Vagina (tissue), 2 donors: ENCODE measurements at regions not wholly inside any gene's neighbourhood (a gene's known extent, or its start where the extent isn't known, plus 50 kb on each side); places are given as distances from the start of the nearest gene placed in this dataset.

Source experiments
- DNase-seq, 2 donors: peaks; one replicate each; pipeline ENCODE4 v3.0.0-alpha.2; 2017; ENCODE audit errors: extremely low spot score in 2 of 2
- H3K27ac ChIP-seq: fragments of 200-600 bp; sonication (generic); one replicate; pipeline ENCODE4 v1.5.1; 2019
- H3K27me3 ChIP-seq: fragments of 200-600 bp; sonication (generic); one replicate; pipeline ENCODE4 v1.5.1; 2019
- H3K36me3 ChIP-seq, 2 donors: fragments of 200-600 bp; sonication (generic); one replicate each; pipeline ENCODE4 v1.5.1; 2017 to 2019
- H3K4me1 ChIP-seq: fragments of 200-600 bp; sonication (generic); one replicate; pipeline ENCODE4 v1.5.1; 2019
- H3K4me3 ChIP-seq, 2 donors: fragments of 200-600 bp; sonication (generic); 1 replicate in 1 of 2; 2 replicates in 1 of 2; pipeline ENCODE4 v1.5.1; 2016 to 2019
- H3K9me3 ChIP-seq: fragments of 200-600 bp; sonication (generic); one replicate; pipeline ENCODE4 v1.5.1; 2019
- CTCF ChIP-seq, 3 experiments: fragments of 450-650 bp in 2 of 3; fragments of 200-600 bp in 1 of 3; sonication (generic) in 1 of 3; IDR thresholded peaks; one replicate each; pipeline ENCODE4 v1.5.1; 2017 to 2019; ENCODE audit warnings: antibody characterized with exemption in 3 of 3, mild to moderate bottlenecking in 2 of 3, moderate library complexity in 2 of 3
- POLR2A ChIP-seq, 2 donors: fragments of 450-650 bp; IDR thresholded peaks; one replicate each; pipeline ENCODE4 v1.6.1; 2017; ENCODE audit warnings: antibody characterized with exemption in 2 of 2, mild to moderate bottlenecking in 2 of 2, moderate library complexity in 2 of 2
- POLR2AphosphoS5 ChIP-seq, 2 donors: sonication (generic); formaldehyde crosslinking; IDR thresholded peaks; one replicate each; pipeline ENCODE4 v1.9.0; 2017; ENCODE audit warnings: antibody characterized with exemption in 2 of 2, mild to moderate bottlenecking in 2 of 2, low read depth in 1 of 2; ENCODE audit not compliant: insufficient read depth in 1 of 2
- intact Hi-C: fragments of 100-400 bp; cut with DNase I; formaldehyde crosslinking; loops from one replicate; pipeline ENCODE4 v1.15.1; 2023

- H3K36me3 ChIP-seq = no peaks in the 10 kb centered on the region
- no peak for TF ChIP-seq CTCF (IDR thresholded peaks at IDR 0.05)
- intact Hi-C loops = no loop called here
- H3K27me3 ChIP-seq = no peaks in the 10 kb centered on the region
- no peaks in the 10 kb centered on the region for H3K4me1 ChIP-seq
- no peak overlapping the region for H3K4me3 ChIP-seq
- no peak overlapping the region for H3K27ac ChIP-seq
- DNase-seq = no peak
- no peaks in the 10 kb centered on the region for H3K9me3 ChIP-seq
Observed at GRCh38 chr15:23750179-23750578, 63.1 kb upstream of the NDN start.

- Histone ChIP-seq H3K9me3 (no peaks in the 10 kb centered on the region), H3K36me3 (no peaks in the 10 kb centered on the region), H3K27ac (no peak overlapping the region), H3K4me1 (no peaks in the 10 kb centered on the region), H3K4me3 (no peak overlapping the region), H3K27me3 (no peaks in the 10 kb centered on the region)
- intact Hi-C loops = no loop called here
- DNase-seq = no peak
- TF ChIP-seq POLR2A (IDR thresholded peaks at IDR 0.05) = no peak
- no peak for TF ChIP-seq POLR2AphosphoS5 (IDR thresholded peaks at IDR 0.05; ENCODE audit: insufficient read depth in 1 of 2, low read depth in 1 of 2)
- TF ChIP-seq CTCF (IDR thresholded peaks at IDR 0.05) = no peak
Observed at GRCh38 chr15:23750776-23751175, 63.7 kb upstream of the NDN start.

- Histone ChIP-seq H3K4me3 (no peak overlapping the region), H3K27me3 (no peaks in the 10 kb centered on the region), H3K4me1 (no peaks in the 10 kb centered on the region), H3K27ac (no peak overlapping the region), H3K9me3 (no peaks in the 10 kb centered on the region), H3K36me3 (no peaks in the 10 kb centered on the region)
- TF ChIP-seq CTCF (IDR thresholded peaks at IDR 0.05) (no peak), POLR2A (IDR thresholded peaks at IDR 0.05) (no peak), POLR2AphosphoS5 (IDR thresholded peaks at IDR 0.05; ENCODE audit: insufficient read depth in 1 of 2, low read depth in 1 of 2) (no peak)
- intact Hi-C loops = no loop called here
- no peak for DNase-seq
Observed at GRCh38 chr15:23753248-23753647, 66.1 kb upstream of the NDN start.

GRCh38 chr15:23758891-23759290 lies 71.8 kb upstream of the NDN start:
- Histone ChIP-seq H3K27me3 (no peaks in the 10 kb centered on the region), H3K4me3 (no peak overlapping the region), H3K36me3 (no peaks in the 10 kb centered on the region), H3K9me3 (no peaks in the 10 kb centered on the region), H3K27ac (no peak overlapping the region), H3K4me1 (no peaks in the 10 kb centered on the region)
- no peak for DNase-seq
- intact Hi-C loops = no loop called here
- TF ChIP-seq CTCF (IDR thresholded peaks at IDR 0.05) (no peak), POLR2AphosphoS5 (IDR thresholded peaks at IDR 0.05; ENCODE audit: insufficient read depth in 1 of 2, low read depth in 1 of 2) (no peak), POLR2A (IDR thresholded peaks at IDR 0.05) (no peak)

GRCh38 chr15:23760024-23760423 lies 72.9 kb upstream of the NDN start:
- no peaks in the 10 kb centered on the region for H3K9me3 ChIP-seq
- no peaks in the 10 kb centered on the region for H3K36me3 ChIP-seq
- no peaks in the 10 kb centered on the region for H3K4me1 ChIP-seq
- intact Hi-C loops = no loop called here
- no peak overlapping the region for H3K4me3 ChIP-seq
- DNase-seq = no peak
- TF ChIP-seq POLR2A (IDR thresholded peaks at IDR 0.05) = no peak
- no peak for TF ChIP-seq POLR2AphosphoS5 (IDR thresholded peaks at IDR 0.05; ENCODE audit: insufficient read depth in 1 of 2, low read depth in 1 of 2)
- TF ChIP-seq CTCF (IDR thresholded peaks at IDR 0.05) = no peak
- no peaks in the 10 kb centered on the region for H3K27me3 ChIP-seq
- H3K27ac ChIP-seq = no peak overlapping the region
